Fibroblast of lung (primary cell): ENCODE measurements at regions not wholly inside any gene's neighbourhood (a gene's known extent, or its start where the extent isn't known, plus 50 kb on each side); places are given as distances from the start of the nearest gene placed in this dataset.

Source experiments
- CTCF ChIP-seq, 2 donors: IDR thresholded peaks in 1 of 2; conservative IDR thresholded peaks in 1 of 2; 1 replicate in 1 of 2; 2 replicates in 1 of 2; pipeline ENCODE4 v1.5.1; 2011 to 2012; ENCODE audit warnings: low read length in 2 of 2, control low read depth in 1 of 2, inconsistent platforms in 1 of 2, low read depth in 1 of 2, mild to moderate bottlenecking in 1 of 2
- EZH2 ChIP-seq: IDR thresholded peaks from 2 replicates; pipeline ENCODE4 v1.5.1; 2012; ENCODE audit warnings: low read length, control low read depth, mild to moderate bottlenecking; ENCODE audit errors: missing control alignments

- TF ChIP-seq EZH2, result no peak
- no peak for TF ChIP-seq CTCF (conservative IDR thresholded peaks at IDR 0.05 in 1 of 2, IDR thresholded peaks at IDR 0.05 in 1 of 2; ENCODE audit: low read depth in 1 of 2, low read length in 2 of 2)
Observed at GRCh38 chr9:26260238-26260637, 582.0 kb upstream of the TUSC1 start.
